Hepatocyte (in vitro differentiated cells): ENCODE measurements at regions not wholly inside any gene's neighbourhood (a gene's known extent, or its start where the extent isn't known, plus 50 kb on each side); places are given as distances from the start of the nearest gene placed in this dataset.

Experiments used
- DNase-seq: peaks from one replicate; pipeline ENCODE4 v3.0.0-alpha.2; 2016; ENCODE audit warnings: low spot score
- H2AFZ ChIP-seq: fragments of 200-600 bp; sonication (generic); 2 replicates; pipeline ENCODE4 v1.6.0; 2016; ENCODE audit warnings: antibody characterized with exemption, mild to moderate bottlenecking
- H3K27ac ChIP-seq: fragments of 200-600 bp; sonication (generic); 2 replicates; pipeline ENCODE4 v1.5.1; 2016; ENCODE audit warnings: mild to moderate bottlenecking
- H3K27me3 ChIP-seq: fragments of 200-600 bp; sonication (generic); 2 replicates; pipeline ENCODE4 v1.6.1; 2016
- H3K36me3 ChIP-seq: fragments of 200-600 bp; sonication (generic); replicated peaks from 2 replicates; pipeline ENCODE4 v1.5.1; 2016; ENCODE audit warnings: low read depth; ENCODE audit not compliant: insufficient read depth
- H3K4me1 ChIP-seq: fragments of 200-600 bp; sonication (generic); 2 replicates; pipeline ENCODE4 v1.5.1; 2016; ENCODE audit warnings: mild to moderate bottlenecking, moderate library complexity; ENCODE audit not compliant: insufficient read depth
- H3K4me2 ChIP-seq: fragments of 200-600 bp; sonication (generic); 2 replicates; pipeline ENCODE4 v1.6.0; 2016
- H3K4me3 ChIP-seq: fragments of 200-600 bp; sonication (generic); 2 replicates; pipeline ENCODE4 v1.5.1; 2016; ENCODE audit warnings: mild to moderate bottlenecking
- H3K79me2 ChIP-seq: fragments of 200-600 bp; sonication (generic); 2 replicates; pipeline ENCODE4 v1.6.0; 2017; ENCODE audit warnings: mild to moderate bottlenecking
- H3K9me2 ChIP-seq: fragments of 200-600 bp; sonication (generic); replicated peaks from 2 replicates; pipeline ENCODE4 v1.6.0; 2017; ENCODE audit warnings: mild to moderate bottlenecking; ENCODE audit not compliant: insufficient read depth
- H3K9me3 ChIP-seq: fragments of 200-600 bp; sonication (generic); 2 replicates; pipeline ENCODE4 v1.5.1; 2016; ENCODE audit warnings: low read depth, mild to moderate bottlenecking
- H4K20me1 ChIP-seq: fragments of 200-600 bp; sonication (generic); 2 replicates; pipeline ENCODE4 v1.6.0; 2016; ENCODE audit warnings: mild to moderate bottlenecking; ENCODE audit not compliant: insufficient read depth, poor library complexity, severe bottlenecking
- EZH2 ChIP-seq: fragments of 200-600 bp; sonication (generic); IDR thresholded peaks from 2 replicates; pipeline ENCODE4 v1.6.1; 2016; ENCODE audit warnings: antibody characterized with exemption, mild to moderate bottlenecking, borderline replicate concordance
- EZH2phosphoT487 ChIP-seq: fragments of 200-600 bp; sonication (generic); IDR thresholded peaks from one replicate; pipeline ENCODE4 v1.6.1; 2018; ENCODE audit warnings: antibody characterized with exemption, mild to moderate bottlenecking, low read depth, moderate library complexity; ENCODE audit not compliant: unreplicated experiment, severe bottlenecking
- WGBS: methylation state at CpG from one replicate; pipeline ENCODE4 v1.1.6; 2016; ENCODE audit warnings: low lambda C conversion rate; ENCODE audit errors: missing lambda C conversion rate; 5-methylcytosine and 5-hydroxymethylcytosine counted together
- TF ChIP-seq, protein P1 (sequence below): fragments of 200-600 bp; sonication (generic); IDR thresholded peaks from 2 replicates; pipeline ENCODE4 v1.5.1; 2016; ENCODE audit warnings: antibody characterized with exemption, mild to moderate bottlenecking; ENCODE audit not compliant: poor library complexity

DNA sequence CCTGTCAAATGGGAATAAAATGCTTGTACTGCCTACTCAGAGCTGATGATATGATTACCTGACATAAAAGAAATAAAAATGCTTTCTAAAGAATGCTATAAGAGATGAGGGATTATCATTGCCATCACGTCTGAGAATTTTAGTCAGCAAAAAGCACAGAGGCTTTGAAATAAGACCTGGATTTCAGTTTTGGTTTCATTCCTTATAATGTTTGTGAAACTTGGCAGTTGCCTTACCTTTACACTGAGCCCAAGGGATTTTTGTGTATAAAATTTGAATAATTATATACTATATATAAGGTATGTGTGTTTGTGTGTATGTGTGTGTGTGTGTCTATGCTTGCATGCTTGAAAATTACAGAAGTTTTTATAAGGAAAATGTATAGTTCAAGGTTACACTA, 634.8 kb upstream of the BCHE start:
- H4K20me1 ChIP-seq: no peaks in the 10 kb centered on the region
- no peaks in the 10 kb centered on the region for H3K79me2 ChIP-seq
- H3K9me2 ChIP-seq: no peaks in the 10 kb centered on the region
- H2AFZ ChIP-seq: no peak overlapping the region
- H3K4me2 ChIP-seq: no peak overlapping the region
- H3K4me3 ChIP-seq: no peak overlapping the region
- no peak for DNase-seq
- no peak overlapping the region for H3K27ac ChIP-seq
- no peaks in the 10 kb centered on the region for H3K27me3 ChIP-seq
- 68% methylated on average over 1 of the region's 1 CpG for WGBS
- no peaks in the 10 kb centered on the region for H3K9me3 ChIP-seq
- TF ChIP-seq EZH2phosphoT487 (no peak), EZH2 (no peak)
- TF ChIP-seq, protein P1, sequence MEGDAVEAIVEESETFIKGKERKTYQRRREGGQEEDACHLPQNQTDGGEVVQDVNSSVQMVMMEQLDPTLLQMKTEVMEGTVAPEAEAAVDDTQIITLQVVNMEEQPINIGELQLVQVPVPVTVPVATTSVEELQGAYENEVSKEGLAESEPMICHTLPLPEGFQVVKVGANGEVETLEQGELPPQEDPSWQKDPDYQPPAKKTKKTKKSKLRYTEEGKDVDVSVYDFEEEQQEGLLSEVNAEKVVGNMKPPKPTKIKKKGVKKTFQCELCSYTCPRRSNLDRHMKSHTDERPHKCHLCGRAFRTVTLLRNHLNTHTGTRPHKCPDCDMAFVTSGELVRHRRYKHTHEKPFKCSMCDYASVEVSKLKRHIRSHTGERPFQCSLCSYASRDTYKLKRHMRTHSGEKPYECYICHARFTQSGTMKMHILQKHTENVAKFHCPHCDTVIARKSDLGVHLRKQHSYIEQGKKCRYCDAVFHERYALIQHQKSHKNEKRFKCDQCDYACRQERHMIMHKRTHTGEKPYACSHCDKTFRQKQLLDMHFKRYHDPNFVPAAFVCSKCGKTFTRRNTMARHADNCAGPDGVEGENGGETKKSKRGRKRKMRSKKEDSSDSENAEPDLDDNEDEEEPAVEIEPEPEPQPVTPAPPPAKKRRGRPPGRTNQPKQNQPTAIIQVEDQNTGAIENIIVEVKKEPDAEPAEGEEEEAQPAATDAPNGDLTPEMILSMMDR: no peak
- H3K4me1 ChIP-seq: no peaks in the 10 kb centered on the region
- no peaks in the 10 kb centered on the region for H3K36me3 ChIP-seq

DNA sequence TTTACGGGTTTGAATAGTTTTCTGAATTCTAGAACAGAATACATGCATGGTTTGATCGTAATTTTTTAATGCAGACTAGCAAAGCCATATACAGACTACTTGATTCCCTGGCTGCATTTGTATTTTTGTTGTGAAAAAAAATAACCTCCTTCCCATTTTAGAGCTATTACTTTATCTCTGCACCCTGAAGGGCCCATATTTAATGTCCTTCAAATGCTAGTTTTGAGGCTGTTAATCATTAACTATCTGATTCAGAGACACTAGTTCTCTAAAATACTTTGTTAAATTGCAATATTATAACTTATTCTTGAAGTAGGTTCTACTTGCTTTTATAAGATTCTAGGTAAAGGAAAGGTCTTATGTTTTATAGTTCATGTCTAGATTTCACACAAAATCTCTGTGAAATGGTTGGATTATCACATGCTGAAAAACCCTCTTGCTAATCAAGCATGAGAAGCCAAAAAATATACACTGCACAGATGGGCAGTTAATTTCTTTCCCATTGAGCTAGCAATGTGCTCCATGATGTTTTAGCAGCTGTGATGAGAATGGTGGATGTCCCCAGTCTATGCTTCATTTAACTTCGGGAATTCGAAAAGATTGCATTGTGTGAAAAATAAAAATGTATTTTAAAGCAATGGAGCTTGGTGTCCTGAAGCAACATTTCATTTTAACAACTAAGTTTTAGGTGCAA, 634.0 kb upstream of the BCHE start:
- no peak overlapping the region for H2AFZ ChIP-seq
- WGBS: 94% methylated on average over 4 of the region's 4 CpGs
- H3K36me3 ChIP-seq: no peaks in the 10 kb centered on the region
- no peak for DNase-seq
- TF ChIP-seq, protein P1: no peak
- TF ChIP-seq EZH2: no peak
- no peak for TF ChIP-seq EZH2phosphoT487
- no peaks in the 10 kb centered on the region for H3K4me1 ChIP-seq
- H3K9me2 ChIP-seq: no peaks in the 10 kb centered on the region
- H4K20me1 ChIP-seq: no peaks in the 10 kb centered on the region
- H3K4me3 ChIP-seq: no peak overlapping the region
- H3K79me2 ChIP-seq: no peaks in the 10 kb centered on the region
- no peak overlapping the region for H3K27ac ChIP-seq
- H3K9me3 ChIP-seq: no peaks in the 10 kb centered on the region
- no peak overlapping the region for H3K4me2 ChIP-seq
- H3K27me3 ChIP-seq: no peaks in the 10 kb centered on the region

DNA sequence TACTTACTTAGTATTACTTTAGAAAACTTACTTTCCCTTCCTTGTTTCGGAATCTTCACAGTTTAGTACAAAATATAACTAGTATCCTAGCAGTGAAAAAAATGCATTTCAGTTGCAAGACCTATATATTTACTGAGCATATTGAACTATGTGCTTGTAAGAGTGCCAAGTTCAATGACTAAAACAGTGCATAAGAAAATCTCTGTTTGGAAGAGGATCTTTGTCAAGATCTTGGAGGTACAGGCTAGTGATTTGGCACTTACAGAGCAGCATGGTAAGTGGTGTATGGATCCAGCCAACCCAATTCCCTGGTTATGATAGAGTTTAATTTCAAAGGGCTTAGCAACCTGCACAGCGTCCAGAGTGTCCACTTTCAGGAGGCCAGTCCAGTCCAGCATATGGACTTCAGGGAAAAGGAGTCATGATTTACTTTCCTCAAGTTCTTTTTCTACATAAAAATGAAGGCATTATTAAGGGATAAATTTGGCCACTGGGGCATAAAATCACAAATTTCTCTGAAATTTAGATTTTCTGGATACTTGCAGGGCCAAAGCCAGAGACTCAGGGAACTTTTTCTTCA, 625.8 kb upstream of the BCHE start:
- no peaks in the 10 kb centered on the region for H3K4me1 ChIP-seq
- 95% methylated on average over 2 of the region's 2 CpGs for WGBS
- no peaks in the 10 kb centered on the region for H3K27me3 ChIP-seq

More for the DNA sequence above, 625.8 kb upstream of the BCHE start:
- TF ChIP-seq EZH2 (no peak), EZH2phosphoT487 (no peak)
- TF ChIP-seq, protein P1: no peak
- no peak overlapping the region for H3K4me3 ChIP-seq
- H3K27ac ChIP-seq: no peak overlapping the region
- no peaks in the 10 kb centered on the region for H3K9me3 ChIP-seq
- no peaks in the 10 kb centered on the region for H3K36me3 ChIP-seq
- no peak for DNase-seq
- no peaks in the 10 kb centered on the region for H4K20me1 ChIP-seq
- H3K79me2 ChIP-seq: no peaks in the 10 kb centered on the region
- no peak overlapping the region for H3K4me2 ChIP-seq
- no peak overlapping the region for H2AFZ ChIP-seq
- no peaks in the 10 kb centered on the region for H3K9me2 ChIP-seq
